IPS-20b (cell line): ENCODE measurements at regions not wholly inside any gene's neighbourhood (a gene's known extent, or its start where the extent isn't known, plus 50 kb on each side); places are given as distances from the start of the nearest gene placed in this dataset.

ENCODE experiments used
- H3K27ac ChIP-seq: one replicate; pipeline ENCODE4 v1.5.1; 2013; ENCODE audit warnings: low read length
- H3K27me3 ChIP-seq: 2 replicates; pipeline ENCODE4 v1.6.1; 2013; ENCODE audit warnings: mild to moderate bottlenecking, low read length, inconsistent platforms; ENCODE audit not compliant: insufficient read depth
- H3K36me3 ChIP-seq: 2 replicates; pipeline ENCODE4 v1.6.1; 2013; ENCODE audit warnings: low read depth, mild to moderate bottlenecking, inconsistent platforms, low read length, moderate library complexity; ENCODE audit not compliant: insufficient read depth
- H3K4me1 ChIP-seq: 2 replicates; pipeline ENCODE4 v1.6.1; 2013; ENCODE audit warnings: mild to moderate bottlenecking, control low read depth, inconsistent platforms, low read length, moderate library complexity; ENCODE audit not compliant: insufficient read depth
- H3K4me3 ChIP-seq: 2 replicates; pipeline ENCODE4 v1.5.1; 2013; ENCODE audit warnings: mild to moderate bottlenecking, low read length, inconsistent platforms
- H3K9ac ChIP-seq: 2 replicates; pipeline ENCODE4 v1.6.1; 2013; ENCODE audit warnings: low read depth, mild to moderate bottlenecking, inconsistent platforms, low read length, moderate library complexity
- H3K9me3 ChIP-seq: 2 replicates; pipeline ENCODE4 v1.6.1; 2013; ENCODE audit warnings: mild to moderate bottlenecking, low read depth, low read length, inconsistent platforms; ENCODE audit not compliant: insufficient read depth

DNA sequence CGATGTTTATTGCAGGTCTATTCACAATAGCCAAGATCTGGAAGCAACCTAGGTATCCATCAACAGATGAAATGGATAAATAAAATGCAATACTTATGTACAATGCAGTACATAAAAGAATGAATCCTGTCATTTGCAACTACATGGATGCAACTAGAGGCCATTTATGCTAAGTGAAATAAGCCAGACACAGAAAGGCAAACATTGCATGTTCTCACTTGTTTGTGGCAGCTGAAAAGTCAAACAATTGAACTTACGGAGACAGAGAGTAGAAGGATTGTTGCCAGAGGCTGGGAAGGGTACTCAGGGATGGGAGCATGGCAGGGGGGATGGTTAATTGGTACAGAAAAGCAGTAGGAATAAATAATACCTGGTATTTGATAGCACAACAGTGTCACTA lies 563.9 kb downstream of the TMX3 start:
- H3K36me3 ChIP-seq: no peaks in the 10 kb centered on the region
- no peak overlapping the region for H3K27ac ChIP-seq
- H3K27me3 ChIP-seq: no peaks in the 10 kb centered on the region
- no peak overlapping the region for H3K4me3 ChIP-seq
- no peaks in the 10 kb centered on the region for H3K9me3 ChIP-seq
- H3K4me1 ChIP-seq: no peaks in the 10 kb centered on the region
- no peak overlapping the region for H3K9ac ChIP-seq

GRCh38 chr18:68148863-68149262 lies 566.0 kb downstream of the TMX3 start:
- no peak overlapping the region for H3K4me3 ChIP-seq
- no peaks in the 10 kb centered on the region for H3K36me3 ChIP-seq
- no peak overlapping the region for H3K27ac ChIP-seq
- H3K9ac ChIP-seq: peak overlapping the region; percentile 34; the same call in 1 of the 2 replicates
- no peaks in the 10 kb centered on the region for H3K4me1 ChIP-seq
- H3K27me3 ChIP-seq: no peaks in the 10 kb centered on the region
- no peaks in the 10 kb centered on the region for H3K9me3 ChIP-seq

DNA sequence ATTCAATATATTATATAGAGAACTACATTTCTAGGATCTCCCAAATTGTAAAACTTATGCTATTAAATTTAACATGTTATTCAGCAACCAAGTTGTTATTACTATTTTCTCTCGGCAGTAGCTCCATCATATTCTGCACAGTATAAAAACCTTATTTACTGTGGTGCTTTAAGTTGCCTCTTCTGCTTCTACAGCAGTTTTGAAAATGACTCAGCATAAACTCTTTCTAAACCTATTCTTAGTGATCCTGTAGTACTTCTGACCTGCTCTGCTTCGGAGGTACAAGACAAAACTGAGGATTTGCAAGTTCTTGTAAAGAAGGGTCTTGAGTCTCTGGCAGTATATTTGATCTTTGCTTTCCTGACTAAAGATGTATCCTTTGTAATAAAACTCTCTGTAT lies 567.2 kb downstream of the TMX3 start:
- Histone ChIP-seq H3K4me3 (no peak overlapping the region), H3K9me3 (no peaks in the 10 kb centered on the region), H3K9ac (no peak overlapping the region), H3K27me3 (no peaks in the 10 kb centered on the region), H3K4me1 (no peaks in the 10 kb centered on the region), H3K36me3 (no peaks in the 10 kb centered on the region), H3K27ac (no peak overlapping the region)

DNA sequence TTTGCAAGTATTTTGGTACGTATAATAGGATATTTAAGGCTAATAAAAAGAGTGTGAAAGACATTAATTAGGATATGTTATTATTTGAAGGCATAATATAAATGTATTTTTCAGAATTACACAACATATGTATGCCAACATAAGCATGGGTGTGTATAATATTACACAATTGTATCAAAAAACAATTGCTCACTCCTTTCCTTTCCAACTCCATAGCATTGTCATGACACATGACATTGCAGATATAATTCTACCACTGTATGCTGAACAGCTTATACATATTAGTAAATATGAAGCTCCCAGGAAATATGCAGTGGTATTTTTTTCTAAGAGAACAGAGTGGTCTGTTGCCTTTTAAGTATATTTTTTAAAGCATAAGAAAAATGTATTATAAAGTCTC lies 593.1 kb downstream of the TMX3 start:
- H3K27ac ChIP-seq: no peak overlapping the region
- no peaks in the 10 kb centered on the region for H3K27me3 ChIP-seq
- no peaks in the 10 kb centered on the region for H3K9me3 ChIP-seq
- no peaks in the 10 kb centered on the region for H3K36me3 ChIP-seq
- no peak overlapping the region for H3K9ac ChIP-seq
- H3K4me3 ChIP-seq: no peak overlapping the region
- no peaks in the 10 kb centered on the region for H3K4me1 ChIP-seq

DNA sequence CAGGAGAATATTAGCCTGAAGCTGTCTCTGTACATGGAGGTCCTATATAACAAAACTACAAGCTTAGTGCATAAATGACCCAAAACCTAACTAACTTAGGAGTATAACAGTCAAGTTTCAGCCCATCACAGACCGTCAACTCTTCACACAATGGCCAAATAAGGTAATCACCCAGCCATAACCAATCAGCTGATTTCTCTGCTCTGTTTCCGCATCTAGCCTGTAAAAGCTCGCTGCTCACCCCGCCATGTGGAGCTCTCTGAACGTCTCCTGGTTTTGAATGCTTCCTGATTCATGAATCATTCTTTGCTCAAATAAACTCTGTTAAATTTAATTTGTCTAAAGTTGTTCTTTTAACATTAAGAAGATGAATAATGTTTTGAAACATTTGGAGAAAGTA lies 593.6 kb downstream of the TMX3 start:
- Histone ChIP-seq H3K4me1 (no peaks in the 10 kb centered on the region), H3K4me3 (no peak overlapping the region), H3K9ac (no peak overlapping the region), H3K36me3 (no peaks in the 10 kb centered on the region), H3K27me3 (no peaks in the 10 kb centered on the region), H3K27ac (no peak overlapping the region), H3K9me3 (no peaks in the 10 kb centered on the region)

- Histone ChIP-seq H3K27ac (no peak overlapping the region), H3K36me3 (no peaks in the 10 kb centered on the region), H3K4me3 (no peak overlapping the region), H3K27me3 (no peaks in the 10 kb centered on the region), H3K9me3 (no peaks in the 10 kb centered on the region), H3K4me1 (peaks cover 3% of the 10 kb centered on the region; the same call in 1 of the 2 replicates), H3K9ac (no peak overlapping the region)
Measured at GRCh38 chr18:68114989-68115388, 598.5 kb upstream of the DSEL start.

GRCh38 chr18:68104036-68104435 lies 587.5 kb upstream of the DSEL start:
- no peaks in the 10 kb centered on the region for H3K36me3 ChIP-seq
- H3K4me1 ChIP-seq: no peaks in the 10 kb centered on the region; the same call in 1 of the 2 replicates
- no peak overlapping the region for H3K4me3 ChIP-seq
- H3K27ac ChIP-seq: no peak overlapping the region
- no peak overlapping the region for H3K9ac ChIP-seq
- no peaks in the 10 kb centered on the region for H3K9me3 ChIP-seq
- no peaks in the 10 kb centered on the region for H3K27me3 ChIP-seq

GRCh38 chr18:68103561-68103960 lies 587.0 kb upstream of the DSEL start:
- Histone ChIP-seq H3K27ac (no peak overlapping the region), H3K4me1 (no peaks in the 10 kb centered on the region; the same call in 1 of the 2 replicates), H3K9me3 (no peaks in the 10 kb centered on the region), H3K4me3 (no peak overlapping the region), H3K36me3 (no peaks in the 10 kb centered on the region), H3K27me3 (no peaks in the 10 kb centered on the region), H3K9ac (no peak overlapping the region)

- no peaks in the 10 kb centered on the region; the same call in 1 of the 2 replicates for H3K4me1 ChIP-seq
- no peak overlapping the region for H3K27ac ChIP-seq
- H3K9ac ChIP-seq: no peak overlapping the region
Measured at GRCh38 chr18:68102117-68102516, 585.6 kb upstream of the DSEL start.

GRCh38 chr18:68098655-68099054 lies 582.1 kb upstream of the DSEL start:
- Histone ChIP-seq H3K9ac (no peak overlapping the region), H3K27ac (no peak overlapping the region), H3K27me3 (no peaks in the 10 kb centered on the region), H3K9me3 (no peaks in the 10 kb centered on the region), H3K4me1 (0 out of 2 replicates have a peak, but pooled peaks cover 4% of the 10 kb centered on the region), H3K4me3 (no peak overlapping the region), H3K36me3 (no peaks in the 10 kb centered on the region)

More at GRCh38 chr18:68102117-68102516, 585.6 kb upstream of the DSEL start:
- Histone ChIP-seq H3K27me3 (no peaks in the 10 kb centered on the region), H3K4me3 (no peak overlapping the region), H3K9me3 (no peaks in the 10 kb centered on the region), H3K36me3 (no peaks in the 10 kb centered on the region)

DNA sequence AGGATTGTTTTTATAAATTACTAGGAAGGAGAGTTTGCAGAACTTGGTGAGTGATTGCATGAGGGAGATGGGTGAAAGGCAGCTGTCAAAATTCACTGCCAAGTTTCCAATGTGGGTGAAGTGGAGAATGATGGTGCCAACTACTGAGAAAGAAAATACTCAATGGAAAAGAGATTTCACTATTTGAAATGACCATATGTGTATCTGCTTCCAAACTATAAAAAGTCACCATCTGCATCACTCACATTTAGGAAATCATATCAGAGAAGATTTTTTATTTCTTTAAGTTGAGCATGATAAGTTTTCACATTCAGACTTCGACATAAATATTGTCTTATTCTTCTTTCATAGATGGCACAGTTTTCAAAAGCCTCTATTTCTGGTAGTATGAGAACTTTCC lies 570.0 kb upstream of the DSEL start:
- no peak overlapping the region for H3K27ac ChIP-seq
- peaks cover 8% of the 10 kb centered on the region; the same call in 1 of the 2 replicates for H3K4me1 ChIP-seq
- H3K9me3 ChIP-seq: no peaks in the 10 kb centered on the region
- H3K4me3 ChIP-seq: no peak overlapping the region
- H3K9ac ChIP-seq: no peak overlapping the region
- H3K36me3 ChIP-seq: no peaks in the 10 kb centered on the region
- H3K27me3 ChIP-seq: no peaks in the 10 kb centered on the region

GRCh38 chr18:68085251-68085650 lies 568.7 kb upstream of the DSEL start:
- no peaks in the 10 kb centered on the region for H3K36me3 ChIP-seq
- H3K27ac ChIP-seq: no peak overlapping the region
- H3K4me3 ChIP-seq: no peak overlapping the region
- peaks cover 8% of the 10 kb centered on the region; the same call in 1 of the 2 replicates for H3K4me1 ChIP-seq
- H3K9me3 ChIP-seq: no peaks in the 10 kb centered on the region
- no peaks in the 10 kb centered on the region for H3K27me3 ChIP-seq
- H3K9ac ChIP-seq: no peak overlapping the region
